Cardiac fibroblast (primary cell): ENCODE measurements at regions not wholly inside any gene's neighbourhood (a gene's known extent, or its start where the extent isn't known, plus 50 kb on each side); places are given as distances from the start of the nearest gene placed in this dataset.

Experiments used
- DNase-seq, 2 donors: peaks; one replicate each; pipeline versions ENCODE4 v3.0.0 to v3.0.0-alpha.2; 2010; ENCODE audit warnings: low read depth in 2 of 2
- H3K4me3 ChIP-seq, 2 donors: replicated peaks in 1 of 2; 1 replicate in 1 of 2; 2 replicates in 1 of 2; pipeline ENCODE4 v1.5.1; 2011; ENCODE audit warnings: low read depth in 2 of 2, low read length in 2 of 2, mild to moderate bottlenecking in 2 of 2, moderate library complexity in 1 of 2
- CTCF ChIP-seq: IDR thresholded peaks from one replicate; pipeline ENCODE4 v1.5.1; 2011; ENCODE audit warnings: low read depth, mild to moderate bottlenecking, low read length, inconsistent platforms

- no peak for DNase-seq
- TF ChIP-seq CTCF: no peak
- H3K4me3 ChIP-seq: no peak overlapping the region
These were observed 213.6 kb upstream of the ZBED5 start for GRCh38 chr11:11071486-11071885.

- DNase-seq: no peak
- no peak overlapping the region for H3K4me3 ChIP-seq
- TF ChIP-seq CTCF: no peak
These were observed 213.1 kb upstream of the ZBED5 start for GRCh38 chr11:11070976-11071375.

GRCh38 chr11:11069841-11070835 lies 212.3 kb upstream of the ZBED5 start:
- H3K4me3 ChIP-seq: no peak overlapping the region
- no peak for DNase-seq
- no peak for TF ChIP-seq CTCF

- TF ChIP-seq CTCF: no peak
- DNase-seq: no peak
- no peak overlapping the region for H3K4me3 ChIP-seq
These were observed 210.3 kb upstream of the ZBED5 start for GRCh38 chr11:11068113-11068512.

GRCh38 chr11:11065396-11065795 lies 207.5 kb upstream of the ZBED5 start:
- H3K4me3 ChIP-seq: no peak overlapping the region
- DNase-seq: no peak
- TF ChIP-seq CTCF: no peak

GRCh38 chr11:11057472-11057854 lies 199.6 kb upstream of the ZBED5 start:
- no peak for DNase-seq
- TF ChIP-seq CTCF: no peak
- H3K4me3 ChIP-seq: no peak overlapping the region
